NOMO-1 treated with DMSO at 0.1 percent for 48 hours (cell line): ENCODE measurements at regions not wholly inside any gene's neighbourhood (a gene's known extent, or its start where the extent isn't known, plus 50 kb on each side); places are given as distances from the start of the nearest gene placed in this dataset.
A peak's percentile ranks its signal among the peaks of the same experiment; 100 is the strongest.

ENCODE experiments used
- DNase-seq: peaks from one replicate; lab custom pipeline; 2025; ENCODE audit not compliant: unreplicated experiment; lab: John Stamatoyannopoulos, UW

DNA sequence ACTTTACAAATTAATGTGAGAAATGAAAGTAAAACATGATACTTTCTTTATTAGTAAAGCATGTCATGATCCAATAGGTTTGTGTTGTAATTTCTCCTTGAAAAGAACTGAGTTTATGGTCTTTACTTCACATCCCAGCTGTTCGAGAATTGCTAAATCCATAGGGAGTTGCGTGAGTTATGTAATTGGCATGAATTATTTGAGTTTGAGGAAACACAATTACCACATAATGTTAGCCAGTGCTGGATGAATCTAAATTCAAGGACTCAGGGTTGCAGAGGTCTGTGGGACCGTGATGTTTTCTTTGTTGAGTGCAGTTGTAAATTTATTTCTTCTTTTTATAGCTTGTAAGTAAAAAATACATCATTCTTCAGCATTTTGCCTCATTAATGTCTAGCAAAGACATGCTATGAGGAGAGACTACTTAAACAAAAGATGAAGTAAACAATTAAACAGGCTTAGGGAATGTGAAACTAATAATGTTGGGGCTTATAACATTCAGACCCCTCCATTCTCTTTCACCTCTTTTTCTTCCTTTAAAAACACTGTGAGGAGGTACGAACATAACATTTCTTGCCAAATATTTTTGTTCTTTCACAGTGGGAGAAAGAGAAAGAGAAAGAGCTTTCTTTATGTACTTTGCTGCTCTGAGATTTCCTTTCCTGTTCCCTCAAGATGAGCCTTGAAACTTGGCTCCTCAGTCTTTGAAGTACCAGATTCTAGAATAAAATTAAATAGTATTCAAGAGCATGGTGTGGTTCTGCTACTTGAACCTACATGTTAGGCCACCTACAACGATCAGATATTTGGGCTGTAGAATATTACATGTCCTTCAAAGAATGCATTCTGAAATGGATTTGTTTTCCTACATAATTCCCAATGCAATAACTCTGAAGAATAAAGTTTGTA, 159.6 kb upstream of the ANK2 start:
- no peak for DNase-seq

DNA sequence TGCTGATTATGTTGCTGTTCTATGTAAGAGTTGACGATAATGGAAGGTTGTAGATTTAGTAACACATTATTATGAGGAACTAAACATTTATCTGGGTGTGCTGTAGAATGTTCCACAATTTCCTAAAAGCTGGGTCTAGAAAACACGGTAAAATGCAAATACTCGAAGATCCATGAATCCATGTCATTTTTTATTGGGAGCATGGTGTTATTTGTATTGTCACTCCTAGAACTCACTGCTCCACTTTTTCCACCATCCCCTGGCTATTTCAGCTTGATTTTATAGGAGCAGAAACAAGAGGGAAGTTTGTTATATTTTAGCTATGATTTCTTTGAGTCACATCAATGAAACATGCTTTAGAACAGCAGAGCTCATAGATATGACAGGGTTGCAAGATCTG, 155.0 kb upstream of the ANK2 start:
- DNase-seq: no peak

DNA sequence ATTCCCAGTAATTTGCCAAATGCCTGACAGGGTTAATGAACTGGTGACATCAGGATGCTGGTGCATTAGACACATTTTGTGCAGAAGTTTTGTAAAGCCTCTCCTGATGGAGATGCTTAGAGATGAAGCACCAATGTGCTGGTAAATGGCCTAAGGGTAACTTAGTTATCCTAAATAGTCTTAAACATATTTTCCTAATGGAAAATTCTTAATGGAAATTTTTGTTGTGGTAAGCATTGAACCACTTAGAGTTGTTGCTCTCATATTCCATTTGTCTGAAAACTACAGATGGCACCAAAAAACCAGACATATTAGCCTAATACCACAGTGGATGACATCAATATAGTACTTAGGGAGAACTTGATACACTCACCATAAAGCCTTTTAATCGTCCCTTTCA, 154.5 kb upstream of the ANK2 start:
- DNase-seq: no peak

DNA sequence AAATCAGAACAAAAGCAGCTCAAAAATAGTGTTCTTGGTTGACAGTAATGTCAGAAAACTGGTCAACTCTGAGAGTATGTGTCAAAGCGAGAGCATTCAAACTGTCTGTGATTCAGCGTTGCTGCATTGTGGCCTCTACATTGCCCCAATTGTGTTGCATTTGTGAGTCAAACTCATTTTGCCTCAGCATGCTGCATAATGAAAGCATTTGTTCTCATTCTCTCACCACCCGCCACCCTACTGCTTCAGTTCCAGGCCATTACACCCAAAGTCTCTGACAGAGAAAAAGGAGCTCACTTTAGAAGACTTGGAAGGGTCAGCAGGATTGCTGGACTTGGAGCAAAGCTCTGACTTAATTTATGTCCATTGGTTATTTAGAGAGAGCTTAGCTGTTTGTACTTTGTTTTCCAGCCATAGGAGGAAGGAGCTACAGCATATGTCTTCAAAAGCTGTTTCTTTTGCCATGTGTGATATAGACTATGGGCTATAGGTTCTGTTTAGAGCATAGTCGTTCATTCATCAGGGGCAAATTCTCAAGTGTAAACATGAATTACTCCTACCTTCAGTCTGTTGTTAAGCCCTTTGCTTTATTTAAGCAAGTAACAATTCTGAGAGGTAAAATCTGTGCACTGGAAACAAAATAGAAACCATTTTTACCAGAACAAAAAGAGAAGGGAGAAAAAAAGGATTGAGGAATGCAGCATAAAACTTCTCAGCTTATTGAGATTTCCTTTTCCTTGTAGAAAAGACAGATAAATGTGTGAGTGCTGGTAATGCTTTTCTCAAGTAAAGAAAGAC, 153.4 kb upstream of the ANK2 start:
- DNase-seq: no peak

DNA sequence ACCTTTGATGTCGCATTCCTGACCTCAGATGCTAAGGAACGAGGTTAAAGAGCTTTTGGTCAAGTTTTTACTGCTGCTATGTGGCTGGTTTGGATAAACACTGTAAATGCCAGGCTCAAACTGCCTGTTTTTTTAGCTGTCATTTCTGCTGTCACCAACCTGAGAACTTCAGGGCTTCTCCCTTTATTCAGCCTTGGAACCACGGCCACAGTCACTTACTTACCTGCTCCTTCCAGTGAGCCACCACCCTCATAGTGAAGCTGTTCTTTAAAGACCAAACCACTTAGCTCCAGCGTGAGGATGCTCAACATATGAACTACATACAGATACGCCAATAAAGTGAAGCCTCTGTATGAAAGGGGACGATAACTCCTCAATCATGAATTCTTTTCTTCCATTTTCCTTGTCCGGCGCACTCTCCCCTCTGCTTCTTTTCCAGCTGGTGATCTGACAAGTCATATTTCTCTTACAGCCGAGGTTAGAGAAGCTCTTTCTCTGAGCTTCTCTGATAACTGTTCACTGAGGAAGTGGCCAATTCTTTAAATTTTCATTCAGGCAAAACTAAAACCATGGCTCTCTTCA, 152.8 kb upstream of the ANK2 start:
- DNase-seq: no peak

DNA sequence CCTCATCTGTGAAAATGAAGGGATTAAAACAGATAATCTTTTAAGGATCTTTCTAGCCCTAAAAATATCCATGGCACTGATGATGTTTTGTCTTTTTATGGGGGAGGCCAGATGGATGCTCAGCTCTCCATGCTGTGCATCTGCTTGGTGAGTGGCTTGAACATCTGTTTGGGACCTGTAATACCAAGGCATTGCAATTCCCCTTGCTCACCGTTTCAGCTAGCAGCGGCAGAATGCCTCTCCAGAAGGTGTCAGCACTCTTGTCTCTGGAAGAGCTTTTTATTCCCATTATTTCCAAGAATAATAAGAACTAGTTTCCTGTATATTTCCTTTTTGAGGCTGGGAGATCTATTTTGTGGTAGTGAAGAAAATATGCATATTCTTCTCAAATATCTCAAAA, 151.9 kb upstream of the ANK2 start:
- DNase-seq: no peak

DNA sequence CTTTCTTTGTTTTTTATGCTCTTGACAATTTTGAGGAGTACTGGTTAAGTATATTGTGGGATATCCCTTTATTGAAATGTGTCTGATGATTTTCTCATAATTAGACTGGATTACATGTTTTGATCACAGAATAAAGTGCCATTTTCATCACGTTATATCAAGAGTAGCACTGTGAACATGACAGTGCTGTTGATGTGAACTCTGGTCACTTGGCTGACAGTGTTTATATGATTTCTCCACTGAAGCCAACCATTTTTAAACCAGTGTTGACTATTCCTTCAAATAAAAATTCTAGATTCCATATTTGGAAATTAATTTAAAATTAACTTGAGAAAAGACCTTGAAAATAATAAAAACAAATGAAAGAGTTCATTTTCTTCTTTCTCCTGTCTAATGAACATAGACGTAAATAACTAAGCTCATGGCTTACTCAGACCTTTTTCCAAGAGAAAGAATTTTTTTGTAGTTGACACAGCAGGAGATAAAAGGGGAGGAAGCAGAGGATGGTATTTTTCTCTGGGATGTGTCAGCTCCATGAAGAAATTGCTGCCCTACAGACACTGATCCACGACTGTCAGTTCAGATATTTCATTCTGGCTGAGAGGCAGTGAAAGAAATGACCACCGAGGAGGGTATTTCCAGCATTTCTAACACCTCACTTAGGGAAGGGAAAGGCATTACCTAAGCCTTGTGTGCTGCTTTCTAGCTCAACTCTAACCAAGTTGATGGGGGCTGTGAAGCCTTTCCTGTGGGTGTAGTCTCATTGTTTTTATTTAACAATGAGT, 150.9 kb upstream of the ANK2 start:
- DNase-seq: no peak

DNA sequence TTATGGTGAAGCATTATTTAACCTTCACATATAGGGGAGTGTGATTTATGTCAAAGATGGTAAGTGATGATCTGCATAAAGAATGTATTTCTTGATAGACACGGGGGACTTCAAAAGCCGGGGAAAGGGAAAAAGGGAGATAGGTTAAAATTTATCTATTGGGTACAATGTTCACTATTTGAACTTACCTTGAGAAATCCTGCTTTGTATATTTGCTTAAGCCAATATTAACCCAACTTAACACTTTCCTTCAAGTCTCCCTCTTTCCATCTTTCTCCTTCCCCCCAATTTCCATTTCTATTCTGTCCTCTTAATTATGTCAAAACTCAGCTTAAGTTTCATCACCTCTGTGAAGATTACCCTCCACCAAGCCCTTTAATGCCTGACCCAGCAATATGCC, 149.0 kb upstream of the ANK2 start:
- DNase-seq: no peak

DNA sequence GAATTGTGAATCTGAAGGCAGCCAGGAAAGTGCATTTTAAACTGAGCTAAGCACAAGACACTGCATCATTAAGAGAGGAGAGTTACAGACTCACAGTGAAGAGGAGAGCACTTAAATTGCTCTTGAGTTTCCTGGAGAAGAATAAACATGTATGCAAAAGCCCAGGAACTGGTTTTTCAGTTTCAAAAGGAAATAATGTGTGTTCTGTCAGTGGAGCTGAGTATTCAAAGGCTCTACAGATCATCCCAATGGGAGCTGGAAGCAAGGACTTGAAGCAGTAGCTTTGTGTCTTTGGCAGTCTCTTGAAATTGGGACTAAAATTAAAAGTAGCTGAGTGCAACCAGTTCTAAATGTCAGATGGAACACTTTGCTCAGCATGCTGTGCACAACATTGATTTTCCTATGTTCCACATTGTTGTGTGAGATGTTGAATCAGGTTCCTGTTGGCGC, 147.5 kb upstream of the ANK2 start:
- DNase-seq: no peak

DNA sequence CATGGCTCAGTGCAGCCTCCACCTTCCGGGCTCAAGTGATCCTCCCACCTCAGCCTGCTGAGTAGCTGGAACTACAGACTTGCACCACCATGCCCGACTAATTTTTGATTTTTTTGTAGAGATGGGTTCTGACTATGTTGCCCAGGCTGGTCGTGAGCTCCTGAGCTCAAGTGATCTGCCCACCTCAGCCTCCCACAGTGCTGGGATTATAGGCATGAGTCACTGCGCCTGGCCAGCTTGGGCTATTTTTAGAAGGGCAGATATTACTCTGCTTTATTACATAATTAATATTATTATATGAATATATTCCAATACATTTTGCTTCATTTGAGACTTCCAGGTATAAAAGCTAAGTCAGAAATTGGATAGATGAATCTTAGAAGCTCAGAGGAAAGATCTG, 143.7 kb upstream of the ANK2 start:
- DNase-seq: no peak

DNA sequence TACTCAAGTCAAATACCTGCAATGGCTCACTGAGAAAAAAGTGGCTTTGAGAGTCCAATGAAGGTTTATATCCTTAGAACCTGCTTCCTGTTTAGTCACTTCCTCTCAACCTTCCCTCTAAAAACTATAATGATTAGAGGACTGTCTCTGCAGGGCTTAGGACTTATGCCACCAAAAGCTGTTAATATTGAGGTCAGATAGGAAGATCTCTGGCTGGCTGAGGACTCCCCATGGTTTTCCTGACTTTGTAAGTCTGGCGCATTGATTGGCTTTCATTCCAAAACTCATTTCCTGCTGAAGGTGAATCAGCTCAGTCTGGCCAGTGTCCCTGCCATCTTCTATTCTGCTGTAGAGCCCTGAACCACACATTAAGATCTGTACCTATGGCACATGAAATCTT, 140.9 kb upstream of the ANK2 start:
- DNase-seq: no peak

DNA sequence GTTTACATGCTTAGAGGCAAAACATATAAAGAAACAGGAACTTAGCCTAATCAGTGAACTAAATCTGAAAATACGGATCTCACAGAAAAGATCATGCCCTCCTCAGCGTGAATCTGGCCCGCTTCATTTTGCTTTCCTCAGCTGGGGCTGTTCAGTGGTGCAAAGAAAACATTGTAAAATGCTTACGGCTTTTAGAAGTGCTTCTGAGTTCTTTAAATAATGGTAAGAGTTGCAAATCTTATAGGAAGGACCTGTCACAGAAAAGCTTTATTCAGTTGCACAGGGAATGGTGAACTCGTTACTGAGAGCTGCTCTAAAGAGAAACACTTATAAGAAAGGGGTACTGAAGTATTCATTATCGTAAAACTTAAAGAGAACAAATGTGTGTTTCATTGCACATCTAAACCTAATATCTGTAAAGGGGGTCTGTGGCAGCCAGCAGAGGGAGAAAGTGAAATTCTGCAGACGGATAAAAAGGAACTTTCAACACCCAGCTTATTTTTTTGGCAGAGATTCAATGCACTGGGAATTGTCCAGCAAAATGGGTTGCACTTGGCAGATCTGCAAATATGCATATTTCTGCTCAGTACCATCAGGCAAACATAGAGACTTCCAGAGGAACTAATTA, 139.2 kb upstream of the ANK2 start:
- DNase-seq: no peak

DNA sequence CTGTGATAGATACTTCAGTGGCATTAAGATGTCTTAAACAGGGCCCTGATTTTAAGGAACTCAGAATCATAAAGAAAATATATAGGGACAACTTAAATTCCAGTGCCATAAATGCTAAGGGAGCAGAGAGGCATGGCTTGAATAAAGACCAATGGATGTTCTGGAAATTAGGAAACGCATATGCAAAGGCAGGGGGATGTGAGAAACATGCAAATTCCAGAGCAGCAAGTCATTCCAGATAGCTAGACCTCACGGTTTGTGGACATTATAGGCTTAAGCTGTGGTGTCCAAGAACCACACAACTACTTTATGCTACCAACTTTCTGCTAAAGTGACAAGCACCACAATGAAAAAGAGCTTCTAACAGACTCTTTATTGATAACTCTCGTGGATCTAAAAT, 132.6 kb upstream of the ANK2 start:
- DNase-seq: no peak

DNA sequence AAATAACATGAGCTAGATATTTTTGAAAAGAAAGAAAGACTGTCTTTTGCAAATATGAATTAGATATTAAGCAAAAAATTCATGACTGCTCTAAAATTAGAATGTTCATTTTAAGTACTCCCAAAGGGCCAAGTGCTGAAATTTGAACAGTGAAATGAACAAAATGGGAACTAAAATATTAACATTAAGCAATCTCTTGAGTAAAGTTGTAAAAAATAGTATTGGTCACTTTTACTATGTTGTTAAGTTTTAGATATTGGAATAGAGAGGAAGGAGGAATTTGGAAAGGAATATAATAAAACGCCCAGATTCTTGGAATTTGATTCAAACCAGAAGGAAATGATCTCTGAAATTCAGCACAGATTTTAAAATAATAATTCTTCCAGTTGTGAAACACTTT, 125.9 kb upstream of the ANK2 start:
- DNase-seq: no peak

DNA sequence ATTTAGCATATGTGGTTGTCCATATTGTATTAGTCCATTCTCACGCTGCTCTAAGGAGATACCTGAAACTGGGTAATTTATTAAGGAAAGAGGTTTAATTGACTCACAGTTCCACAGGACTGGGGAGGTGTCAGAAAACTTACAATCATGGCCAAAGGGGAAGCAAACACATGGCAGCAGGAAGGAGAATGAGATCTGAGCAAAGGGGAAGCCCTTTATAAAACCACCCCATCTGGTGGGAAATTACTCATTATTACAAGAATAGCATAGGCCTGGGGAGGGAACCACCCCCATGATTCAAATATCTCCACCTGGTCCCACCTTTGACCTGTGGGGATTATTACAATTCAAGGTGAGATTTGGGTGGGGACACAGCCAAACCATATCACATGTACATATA, 122.6 kb upstream of the ANK2 start:
- DNase-seq: no peak

DNA sequence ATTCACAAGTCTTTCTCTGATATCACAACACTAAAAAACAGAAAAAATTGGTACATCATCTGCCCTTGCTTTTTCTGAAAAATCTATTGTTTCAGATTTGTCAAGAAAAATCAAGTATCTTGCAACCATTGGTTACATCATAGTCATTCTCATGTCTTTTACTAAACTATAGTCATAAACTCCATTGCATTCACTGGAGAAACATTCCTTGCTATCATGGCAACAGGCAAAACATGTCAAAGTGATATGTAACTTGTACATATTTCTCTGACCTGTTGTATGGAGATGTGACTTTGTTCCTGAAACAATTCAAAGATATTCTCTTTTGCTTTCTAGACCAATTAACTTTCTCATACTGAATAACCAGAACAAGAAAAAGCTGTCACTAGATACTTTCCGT, 121.9 kb upstream of the ANK2 start:
- no peak for DNase-seq

DNA sequence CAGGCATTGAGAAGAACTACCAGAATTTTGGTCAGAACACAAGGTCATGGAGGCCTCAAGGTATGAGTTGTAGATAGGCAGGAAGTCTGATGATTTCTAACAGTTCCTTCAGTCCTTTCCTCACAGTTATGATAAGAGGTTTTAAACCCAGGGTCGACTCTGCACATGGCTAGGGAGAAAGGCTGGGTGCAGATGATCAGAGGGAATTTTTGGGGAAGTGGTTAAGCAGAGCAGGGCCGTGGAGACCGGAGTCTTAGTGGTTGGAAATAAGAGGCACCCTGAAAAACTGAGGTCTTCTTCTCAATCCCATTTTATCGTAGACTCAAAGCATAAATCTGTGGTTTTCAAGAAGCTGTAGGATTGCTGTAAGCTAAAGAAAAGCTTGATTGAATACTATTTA, 118.5 kb upstream of the ANK2 start:
- no peak for DNase-seq

DNA sequence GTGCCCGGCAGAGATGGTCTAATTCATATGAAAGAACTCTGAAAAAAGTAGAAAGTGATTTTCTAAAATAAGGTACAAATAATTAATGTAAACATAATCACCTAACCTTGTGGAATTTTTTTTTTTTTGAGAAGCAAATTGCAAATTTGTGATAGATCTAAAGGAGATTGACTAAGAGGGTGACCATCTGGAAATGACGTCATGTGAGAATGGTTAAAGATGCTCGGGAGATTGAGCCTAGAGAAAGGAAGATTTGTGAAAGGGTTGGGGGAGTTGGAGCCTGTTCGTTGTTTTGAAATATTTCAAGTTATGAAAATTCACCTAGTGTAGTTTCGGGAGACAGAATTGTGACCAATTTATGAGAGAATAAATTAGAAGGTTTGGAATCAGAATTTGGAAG, 115.7 kb upstream of the ANK2 start:
- DNase-seq: no peak

DNA sequence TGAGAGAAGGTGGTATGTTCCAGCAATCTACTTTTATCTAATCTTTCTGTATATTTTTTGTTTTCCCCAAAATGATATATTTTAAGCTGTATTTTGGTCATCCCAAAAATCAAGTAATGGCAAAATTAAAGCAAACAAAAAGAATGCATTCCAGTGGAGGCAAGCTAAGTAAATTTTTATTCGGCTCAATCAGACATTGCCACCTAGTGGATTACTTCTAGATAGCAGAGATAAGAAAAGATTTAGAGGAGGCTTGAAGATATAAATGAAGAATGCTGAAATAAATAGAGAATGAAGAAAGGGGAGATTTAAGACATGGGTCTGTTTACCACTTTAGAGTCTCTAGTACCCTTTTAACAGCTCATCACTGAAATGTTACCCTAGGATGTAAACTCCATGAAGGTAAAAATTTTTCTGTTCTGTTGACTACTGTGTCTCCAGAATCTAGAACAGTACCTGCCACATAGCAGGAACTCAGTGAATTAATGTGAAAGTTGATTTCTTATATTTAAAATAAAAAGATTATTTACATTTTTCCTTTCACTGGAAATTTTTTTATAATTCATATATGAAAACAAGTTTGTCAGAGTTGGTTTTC, 110.9 kb upstream of the ANK2 start:
- peak; percentile 34 for DNase-seq

DNA sequence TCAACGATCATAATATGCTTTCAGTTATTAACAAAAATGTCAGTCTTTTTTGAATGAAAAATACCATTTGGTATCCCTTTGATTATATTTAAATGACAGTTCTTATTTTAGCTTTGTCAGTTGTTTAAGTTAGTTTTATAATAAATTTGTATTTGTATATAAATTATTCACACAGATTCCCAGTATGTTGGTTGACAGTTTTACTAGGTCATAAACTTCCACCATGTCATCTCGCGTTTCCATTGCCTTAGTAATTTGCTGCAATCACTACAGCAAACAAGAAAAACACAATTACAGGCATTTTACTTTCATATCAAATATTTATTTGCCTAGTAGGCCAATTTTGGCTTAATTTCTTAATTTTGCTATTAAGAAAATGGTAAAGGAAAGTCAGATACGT, 109.6 kb upstream of the ANK2 start:
- no peak for DNase-seq
